ENCODE measurements at regions not wholly inside any gene's neighbourhood (a gene's known extent, or its start where the extent isn't known, plus 50 kb on each side); places are given as distances from the start of the nearest gene placed in this dataset.
"Not testable (repeated sequence)": the region's sequence is repeated elsewhere in the genome, so short reads cannot be mapped to it uniquely, and the experiment has no call there.

DNA sequence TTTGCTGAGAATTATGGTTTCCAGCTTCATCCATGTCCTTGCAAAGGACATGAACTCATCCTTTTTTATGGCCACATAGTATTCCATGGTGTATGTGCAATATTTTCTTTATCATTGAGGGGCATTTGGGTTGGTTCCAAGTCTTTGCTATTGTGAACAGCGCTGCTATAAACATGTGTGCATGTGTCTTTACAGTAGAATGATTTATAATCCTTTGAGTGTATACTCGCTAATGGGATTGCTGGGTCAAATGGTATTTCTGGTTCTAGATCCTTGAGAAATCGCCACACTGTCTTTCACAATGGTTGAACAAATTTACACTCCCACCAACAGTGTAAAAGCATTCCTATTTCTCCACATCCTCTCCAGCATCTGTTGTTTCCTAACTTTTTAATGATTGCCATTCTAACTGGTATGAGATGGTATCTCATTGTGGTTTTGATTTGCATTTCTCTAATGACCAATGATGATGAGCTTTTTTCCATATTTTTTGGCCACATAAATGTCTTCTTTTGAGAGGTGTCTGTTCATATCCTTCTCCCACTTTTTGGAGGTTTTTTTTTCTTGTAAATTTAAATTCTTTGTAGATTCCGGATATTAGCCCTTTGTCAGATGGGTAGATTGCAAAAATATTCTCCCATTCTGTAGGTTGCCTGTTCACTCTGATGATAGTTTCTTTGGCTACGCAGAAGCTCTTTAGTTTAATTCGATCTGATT is 180.1 kb downstream of the PLPPR4 start:
- not testable (repeated sequence) for DNase-seq (ENCODE audit: low spot score)

DNA sequence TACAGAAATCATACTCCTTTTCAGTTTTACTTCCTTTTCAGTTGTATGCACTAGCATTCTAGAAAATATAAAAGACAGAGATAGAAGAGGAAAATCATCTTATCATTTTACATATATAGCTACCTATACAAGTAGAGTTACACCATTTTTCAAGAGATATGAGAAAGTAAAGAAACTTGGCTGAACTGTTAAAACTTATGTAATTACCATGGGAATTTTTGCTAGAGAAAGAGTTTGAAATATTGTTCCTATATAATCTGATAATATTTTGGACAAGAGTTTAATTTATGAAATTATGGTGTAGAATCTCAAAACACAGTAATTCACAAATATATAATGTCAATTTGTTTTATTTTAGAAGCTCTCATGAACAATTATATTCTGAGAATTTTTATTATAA is 180.8 kb downstream of the PLPPR4 start:
- DNase-seq (ENCODE audit: low spot score), result no peak

DNA sequence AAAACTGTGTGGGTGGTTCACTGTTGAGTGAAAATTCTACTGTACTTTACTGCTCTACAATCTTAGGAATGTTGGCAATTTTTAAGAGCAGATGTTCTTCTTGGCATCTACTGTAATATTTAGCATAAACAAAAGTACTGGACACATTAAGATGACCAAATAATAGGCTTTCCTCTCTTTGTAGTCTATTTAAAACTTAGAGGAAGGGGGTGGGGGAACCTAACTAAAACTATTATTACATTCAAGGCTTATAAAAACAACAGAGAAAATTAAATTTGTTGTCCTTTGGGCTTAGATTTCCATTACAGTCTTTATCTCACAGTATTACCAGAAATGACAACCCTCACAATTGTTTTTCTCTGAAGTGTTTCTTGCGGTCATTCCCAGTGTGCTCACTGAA is 181.2 kb downstream of the PLPPR4 start:
- DNase-seq (ENCODE audit: low spot score), result no peak

DNA sequence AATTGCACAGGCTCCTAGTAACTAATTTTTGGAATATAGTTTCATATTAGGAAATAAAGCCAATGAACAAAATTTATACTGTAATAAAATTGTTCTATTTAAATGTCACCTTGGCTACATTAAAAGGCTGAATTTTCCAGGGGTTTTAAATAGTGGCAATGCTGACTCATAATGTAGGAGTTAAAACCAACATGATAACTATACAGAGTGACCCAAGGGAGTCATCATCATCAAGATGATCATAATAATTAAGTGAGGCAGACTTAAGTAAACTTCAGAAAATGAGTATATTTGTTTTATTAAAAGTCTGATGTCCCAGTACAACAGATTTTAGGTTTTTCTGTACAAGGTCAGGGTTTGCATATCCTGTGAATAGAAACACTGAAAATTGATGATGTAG is 183.4 kb downstream of the PLPPR4 start:
- no peak for DNase-seq (ENCODE audit: low spot score)

DNA sequence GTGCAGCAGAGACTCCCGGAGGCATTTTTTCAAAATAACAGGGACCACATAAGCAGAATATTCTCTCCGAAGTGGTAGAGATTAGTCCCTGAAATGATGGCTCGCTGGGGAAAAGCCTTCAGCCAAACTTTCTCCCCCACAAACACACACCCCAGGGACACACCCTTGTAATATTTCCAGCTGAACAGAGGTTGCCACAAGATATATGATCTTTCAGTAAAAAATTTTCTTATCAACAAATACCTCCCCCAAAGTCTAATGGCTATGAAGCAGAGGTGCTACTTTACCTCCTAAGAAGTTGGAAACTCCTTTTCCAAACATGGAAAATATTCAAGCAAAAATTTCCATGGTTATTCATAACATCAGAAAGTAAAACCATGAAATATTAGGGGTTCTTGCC is 190.2 kb upstream of the PALMD start:
- no peak for DNase-seq (ENCODE audit: low spot score)

DNA sequence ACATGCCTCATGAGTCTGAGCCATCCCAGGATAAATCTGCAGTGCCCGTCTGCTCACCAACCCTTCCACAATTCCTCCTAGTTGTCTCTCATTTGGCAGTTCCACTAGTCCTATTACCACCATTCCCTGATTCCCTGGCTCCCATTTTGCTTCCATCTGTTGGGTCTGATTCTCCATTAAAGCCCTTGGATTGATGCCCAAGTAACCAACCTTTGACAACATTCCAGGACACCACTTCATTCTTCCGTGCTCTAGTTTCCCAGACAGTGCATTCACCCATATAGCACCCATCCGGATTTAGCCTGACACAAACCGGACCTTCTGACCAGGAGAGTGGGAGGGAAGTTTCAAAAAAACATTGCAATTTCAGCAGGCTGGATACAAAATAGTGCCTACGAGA is 189.4 kb upstream of the PALMD start:
- no peak for DNase-seq (ENCODE audit: low spot score)

DNA sequence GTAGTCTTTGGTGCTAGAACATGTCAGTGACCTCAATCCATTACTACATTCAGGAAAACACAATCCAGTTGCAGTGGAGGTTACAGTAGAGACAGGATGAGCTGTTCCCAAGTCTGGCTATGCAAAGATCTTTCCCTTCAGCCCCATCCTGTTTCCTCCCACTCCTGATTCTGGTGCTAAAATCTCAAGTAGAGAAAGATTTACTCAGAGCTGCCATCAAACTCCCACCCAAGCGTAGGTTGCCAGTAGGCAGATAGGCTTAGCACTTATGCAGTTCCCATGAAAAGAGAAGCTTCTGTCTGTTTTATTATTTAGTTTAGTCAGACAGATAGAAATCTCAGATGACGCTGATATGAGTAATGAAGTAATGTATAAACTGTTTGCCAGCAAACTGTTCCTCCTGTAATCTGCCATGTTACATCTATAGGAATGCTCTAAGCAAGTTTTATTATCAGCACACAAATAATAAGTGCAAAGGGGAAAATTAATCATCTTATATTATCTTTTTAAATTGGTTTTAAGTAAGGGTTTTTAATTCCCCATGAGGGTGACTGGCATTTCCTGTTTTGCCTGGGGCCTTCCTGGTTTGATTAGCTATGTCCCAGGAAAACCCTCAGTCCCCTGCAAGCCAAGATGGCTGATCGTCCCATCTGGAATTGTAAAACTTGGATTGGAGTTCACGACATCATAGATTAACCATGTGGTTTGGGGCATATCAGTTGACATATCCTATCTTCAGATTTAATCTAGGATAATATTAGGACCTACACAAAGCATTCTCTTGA is 188.3 kb upstream of the PALMD start:
- DNase-seq (ENCODE audit: low spot score), result no peak

DNA sequence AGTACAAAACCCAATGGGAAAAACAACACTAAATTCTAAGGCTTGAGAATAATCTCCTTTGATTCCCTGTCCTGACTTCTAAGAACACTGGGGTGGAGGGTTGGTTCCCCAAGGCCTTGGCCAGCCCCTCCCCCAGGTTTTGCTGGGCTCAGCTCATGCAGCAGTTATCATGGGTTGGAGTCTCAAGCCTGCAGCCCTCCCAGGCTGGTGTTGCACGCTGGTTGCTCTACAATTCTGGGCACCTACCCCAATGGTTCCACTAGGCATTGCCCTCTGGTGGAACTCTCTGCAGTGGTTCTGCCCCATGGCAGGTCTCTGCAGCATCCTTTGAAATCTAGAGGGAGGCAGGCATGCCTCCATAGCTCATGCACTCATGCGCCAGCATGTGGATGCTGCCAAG is 184.4 kb upstream of the PALMD start:
- DNase-seq (ENCODE audit: low spot score), result no peak

DNA sequence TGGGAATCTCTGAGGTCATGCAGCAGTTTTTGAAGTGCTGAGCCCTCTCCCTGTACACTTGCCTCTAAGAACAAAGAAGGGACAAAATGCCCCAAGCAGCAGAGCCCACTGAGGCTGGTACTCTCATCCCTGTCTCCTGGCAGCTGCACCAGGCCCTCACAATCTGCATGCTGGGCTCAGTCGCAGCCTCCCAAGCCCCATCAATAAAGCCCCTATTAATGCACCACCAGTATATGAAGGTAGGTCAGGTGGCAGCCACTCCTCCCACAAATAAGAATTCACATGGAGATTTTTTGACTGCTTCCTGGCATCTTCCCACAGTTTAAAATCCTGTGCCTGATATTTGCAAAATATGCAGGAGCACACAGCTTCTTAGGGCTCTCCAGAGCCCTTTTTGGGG is 181.2 kb upstream of the PALMD start:
- no peak for DNase-seq (ENCODE audit: low spot score)

DNA sequence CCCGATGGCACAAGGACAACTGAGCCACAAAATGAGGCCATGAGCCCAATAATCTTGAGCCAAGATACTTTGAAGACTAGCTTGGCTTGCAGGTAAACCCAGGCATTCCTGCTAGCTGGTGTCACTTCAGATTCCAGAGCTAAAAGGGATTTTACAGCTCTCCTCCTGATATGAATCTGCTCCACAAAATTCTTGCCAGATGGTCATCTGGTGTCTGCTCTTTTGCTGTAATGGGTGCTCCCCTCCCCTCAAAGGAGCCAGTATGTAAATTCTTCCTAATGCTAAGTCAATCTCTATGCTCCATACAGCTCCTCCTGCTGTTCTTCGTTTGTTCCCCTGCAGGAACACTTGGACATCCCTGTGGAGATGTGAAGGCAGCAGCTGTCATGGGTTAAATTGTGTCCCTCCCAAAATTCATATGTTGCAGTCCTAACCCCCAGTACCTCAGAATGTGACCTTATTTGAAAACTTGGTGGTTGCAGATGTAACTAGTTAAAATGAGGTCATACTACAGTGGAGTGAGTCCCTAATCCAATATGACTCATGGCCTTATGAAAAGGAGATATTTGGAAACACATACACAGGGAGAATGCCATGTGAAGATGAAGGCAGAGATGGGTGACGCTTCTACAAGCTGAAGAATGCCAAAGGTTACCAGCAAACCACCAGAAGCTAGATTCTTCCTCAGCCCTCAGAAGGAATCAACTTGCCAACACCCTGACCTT is 180.6 kb upstream of the PALMD start:
- DNase-seq (ENCODE audit: low spot score), result no peak

DNA sequence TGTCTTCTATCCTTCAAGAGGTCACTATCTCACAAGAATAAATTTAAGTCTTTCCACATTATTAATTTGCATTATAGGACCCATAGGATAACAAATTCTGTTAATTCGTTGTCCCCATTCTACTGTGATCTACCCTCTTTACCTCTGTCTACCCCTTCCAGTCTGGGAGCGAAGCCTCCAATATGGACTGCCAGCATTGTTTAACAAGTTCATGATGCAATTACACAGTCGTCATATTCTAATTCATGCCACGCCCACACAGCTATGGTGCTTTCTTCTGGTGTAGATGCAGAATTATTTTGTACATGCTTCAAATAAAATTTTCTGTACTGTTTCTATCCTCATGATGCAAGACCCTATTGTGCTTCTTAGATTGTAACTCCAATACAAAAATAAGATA is 178.3 kb upstream of the PALMD start:
- DNase-seq (ENCODE audit: low spot score), result no peak

DNA sequence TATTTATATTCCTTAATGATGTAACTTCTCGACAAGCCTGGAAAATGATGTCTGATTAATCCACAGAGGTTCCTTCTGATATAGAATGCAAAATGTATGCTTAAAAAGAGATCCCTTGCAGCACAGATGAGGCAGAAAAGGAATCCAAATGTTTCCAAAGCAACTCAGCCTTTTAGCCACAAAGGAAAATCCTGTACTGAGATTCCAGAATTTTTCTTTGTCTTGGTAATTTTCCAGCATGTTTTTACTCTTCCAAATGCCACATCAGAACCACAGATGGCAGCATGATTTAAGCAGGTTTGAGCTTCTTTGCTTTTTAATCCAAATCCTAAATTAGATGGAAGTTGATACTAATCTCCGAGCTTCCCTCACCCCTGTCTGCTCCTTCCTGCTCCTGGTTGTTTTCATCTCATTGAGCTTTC is 176.4 kb upstream of the PALMD start:
- DNase-seq (ENCODE audit: low spot score), result no peak

DNA sequence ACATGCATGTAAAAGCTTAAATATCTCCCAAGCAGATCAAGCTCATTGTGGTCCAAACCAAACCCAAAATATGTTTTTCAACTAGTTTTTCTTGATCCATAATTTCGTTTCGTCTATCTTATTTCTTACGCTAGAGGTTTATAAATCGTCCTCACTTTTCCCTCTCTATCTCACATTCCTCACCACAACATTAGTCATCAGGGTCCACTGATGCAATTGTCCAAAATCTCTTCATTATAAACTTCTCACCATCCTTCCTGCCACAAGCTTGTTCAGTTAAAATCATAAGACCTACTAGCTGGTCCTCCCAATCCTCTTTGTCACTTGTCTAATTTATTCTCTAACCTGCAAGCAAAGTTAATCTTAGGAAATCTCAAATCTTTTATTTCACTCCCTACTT is 173.0 kb upstream of the PALMD start:
- no peak for DNase-seq (ENCODE audit: low spot score)

DNA sequence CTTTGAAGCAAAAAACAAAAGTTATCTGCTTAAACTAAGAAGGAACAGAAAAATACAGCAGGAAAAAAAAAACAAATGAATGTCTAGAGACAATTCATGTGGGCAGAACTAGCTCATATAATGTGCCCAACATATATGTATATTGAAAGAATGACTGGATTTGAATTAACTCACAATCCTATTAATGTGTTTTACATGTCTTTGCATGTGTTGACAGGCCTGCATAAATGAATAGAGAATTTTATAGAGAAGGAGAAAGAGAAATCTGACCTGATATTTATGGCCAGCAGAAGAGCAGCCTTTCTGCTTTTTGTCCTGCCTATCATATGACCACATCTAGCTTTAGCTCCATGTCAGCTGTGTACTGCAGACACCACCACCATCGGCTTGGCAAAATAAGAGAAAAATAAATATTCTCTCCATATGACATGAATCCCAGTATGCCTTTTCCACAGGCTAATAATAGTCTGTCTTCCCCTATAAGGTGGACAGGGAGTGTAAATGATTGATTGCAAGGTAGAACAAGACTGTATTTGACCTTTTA is 171.5 kb upstream of the PALMD start:
- no peak for DNase-seq (ENCODE audit: low spot score)

DNA sequence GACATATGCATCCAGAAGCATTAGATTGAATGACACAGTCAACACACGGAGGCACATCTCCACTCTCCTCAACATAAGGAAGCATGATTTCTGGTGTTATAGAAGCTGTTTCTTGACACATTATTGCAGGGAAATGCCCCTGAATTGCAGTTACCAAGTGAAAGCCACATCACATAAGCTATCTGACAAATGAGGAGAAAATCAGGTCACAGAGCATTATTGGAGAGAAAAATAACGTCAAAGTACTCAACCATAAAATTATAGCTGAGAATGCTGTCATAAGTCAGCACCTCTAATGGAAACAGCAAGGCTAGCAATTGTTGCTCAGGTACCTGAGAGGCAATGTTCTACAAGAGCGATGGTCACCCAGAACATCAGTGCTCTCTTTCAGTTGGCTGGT is 169.9 kb upstream of the PALMD start:
- no peak for DNase-seq (ENCODE audit: low spot score)

DNA sequence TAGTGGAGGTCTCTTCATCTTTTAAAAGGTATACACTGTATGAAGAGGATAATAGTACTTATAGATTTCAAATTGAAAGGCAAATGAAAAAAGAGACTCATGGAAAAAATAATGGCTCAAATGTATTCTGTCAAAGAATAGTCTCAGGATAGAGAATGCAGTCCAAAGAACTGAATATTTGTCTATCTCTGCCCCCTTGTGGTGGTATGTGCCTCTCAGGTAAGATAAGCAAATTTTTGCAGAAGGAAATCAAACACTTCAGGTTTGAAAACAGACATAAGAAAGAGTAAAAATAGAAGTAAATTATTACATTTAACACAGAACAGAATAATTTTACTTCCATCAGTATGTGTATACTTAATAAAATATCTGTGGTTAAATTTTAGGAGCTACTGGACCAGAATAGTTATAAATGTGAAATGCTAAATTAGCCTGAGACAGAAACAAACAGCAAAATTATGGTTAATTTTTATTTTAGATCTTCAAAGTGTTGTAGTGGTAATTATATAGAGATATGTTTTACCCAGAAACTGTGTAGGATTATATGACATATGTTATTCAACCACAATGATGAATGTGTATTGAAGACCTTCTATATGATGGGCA is 164.4 kb upstream of the PALMD start:
- DNase-seq (ENCODE audit: low spot score), result peak; percentile 45

DNA sequence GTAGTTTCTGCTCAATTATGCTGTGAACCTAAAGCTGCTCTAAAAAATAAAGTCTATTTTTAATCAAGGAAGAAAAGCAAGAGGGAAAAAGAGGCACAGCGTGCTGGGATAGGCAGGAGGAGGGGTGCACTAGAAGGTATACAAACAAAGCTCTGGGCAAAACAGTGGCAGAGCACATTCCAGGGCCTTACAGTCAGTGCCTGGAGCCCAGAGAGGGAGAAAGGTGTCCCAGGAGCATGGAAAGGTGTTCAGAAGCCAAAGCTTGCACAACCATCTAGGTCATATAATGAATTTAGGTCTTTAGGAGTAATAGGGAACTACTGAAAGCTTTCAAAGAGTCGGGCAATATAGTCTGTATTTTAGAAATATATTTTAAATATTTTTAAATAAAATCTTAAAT is 163.6 kb upstream of the PALMD start:
- DNase-seq (ENCODE audit: low spot score), result no peak

DNA sequence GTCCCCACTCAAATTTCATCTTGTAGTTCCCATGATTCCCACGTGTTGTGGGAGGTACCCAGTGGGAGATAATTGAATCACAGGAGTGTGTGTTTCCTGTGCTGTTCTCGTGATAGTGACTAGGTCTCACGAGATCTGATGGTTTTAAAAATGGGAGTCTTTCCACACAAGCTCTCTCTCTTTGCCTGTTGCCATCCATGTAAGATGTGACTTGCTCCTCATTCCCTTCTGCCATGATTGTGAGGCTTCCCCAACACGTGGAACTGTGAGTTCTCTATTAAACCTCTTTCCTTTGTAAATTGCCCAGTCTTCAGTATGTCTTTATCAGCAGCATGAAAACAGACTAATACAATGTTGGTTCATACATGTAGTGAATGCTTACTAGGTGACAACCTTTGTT is 163.2 kb upstream of the PALMD start:
- no peak for DNase-seq (ENCODE audit: low spot score)

DNA sequence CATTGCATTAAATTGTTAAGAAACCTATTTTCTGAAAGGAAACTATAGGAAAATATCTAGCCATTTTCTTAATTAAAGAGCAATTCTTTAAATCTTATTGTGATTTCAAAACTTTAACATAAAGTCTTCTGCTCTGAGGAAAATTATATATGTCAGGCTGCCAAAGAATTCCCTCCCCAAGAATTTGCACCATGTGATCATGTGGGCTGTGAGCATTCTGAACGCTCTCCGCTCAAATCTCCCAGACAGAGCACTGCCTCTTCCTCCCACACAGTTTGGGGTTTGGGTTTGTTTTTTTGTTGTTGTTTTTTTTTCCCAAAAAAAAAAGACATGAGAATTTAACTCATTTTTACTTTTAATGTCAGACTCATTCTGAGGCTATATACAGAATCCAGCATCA is 155.9 kb upstream of the PALMD start:
- DNase-seq (ENCODE audit: low spot score), result no peak

DNA sequence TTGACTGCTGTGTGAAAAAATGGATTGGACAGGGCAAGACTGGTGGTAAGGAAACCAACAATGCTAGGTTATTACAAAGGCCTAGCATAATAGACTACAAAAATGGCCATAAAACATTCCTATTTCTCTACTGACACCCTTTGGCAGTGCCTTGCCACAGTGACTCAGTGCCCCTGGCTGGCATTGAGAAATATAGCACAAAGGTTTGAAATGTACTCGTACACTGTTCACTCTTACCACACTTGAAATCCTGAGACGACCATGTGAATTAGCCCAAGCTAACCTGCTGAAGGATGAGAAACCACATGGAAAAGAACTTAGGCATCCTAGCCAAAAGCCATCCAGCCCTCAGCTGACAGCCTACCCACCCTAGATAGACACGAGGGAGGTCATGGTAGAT is 149.8 kb upstream of the PALMD start:
- DNase-seq (ENCODE audit: low spot score), result no peak

DNA sequence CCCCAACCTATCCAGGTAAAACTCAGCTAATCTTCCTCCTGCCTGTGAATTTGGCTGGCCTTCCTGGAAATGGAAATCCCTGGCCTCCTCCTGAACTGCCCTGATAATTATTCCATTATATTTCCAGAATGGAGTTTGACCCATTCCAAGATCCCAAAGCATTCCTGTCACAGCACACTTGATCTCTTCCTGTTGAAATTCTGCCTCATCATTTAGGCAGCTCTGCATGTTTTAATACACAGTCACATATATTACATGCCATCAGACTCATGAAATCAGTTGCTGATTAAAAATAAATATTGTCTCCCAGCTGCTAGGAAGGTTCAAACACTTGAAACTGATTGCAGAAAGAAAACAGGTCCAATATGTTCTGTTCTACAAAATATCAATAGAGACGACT is 148.2 kb upstream of the PALMD start:
- no peak for DNase-seq (ENCODE audit: low spot score)

DNA sequence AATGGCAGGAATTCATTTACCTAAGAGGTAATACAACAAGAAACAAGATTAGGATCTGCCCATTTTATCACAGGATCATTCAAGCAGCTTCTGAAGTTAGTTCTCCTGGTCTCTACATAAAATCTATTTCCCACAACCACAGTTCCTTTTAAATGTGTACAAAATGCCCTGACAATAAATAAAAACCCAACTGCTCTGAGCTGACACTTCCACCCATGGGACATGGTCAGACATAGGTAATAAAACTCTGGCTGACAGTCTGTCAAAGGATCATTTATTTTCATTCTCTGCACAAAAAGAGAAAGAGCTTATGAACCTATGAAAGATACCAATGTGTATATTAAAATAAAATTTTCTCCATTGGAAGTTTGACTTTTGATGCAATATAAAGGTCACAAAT is 145.4 kb upstream of the PALMD start:
- DNase-seq (ENCODE audit: low spot score), result no peak

DNA sequence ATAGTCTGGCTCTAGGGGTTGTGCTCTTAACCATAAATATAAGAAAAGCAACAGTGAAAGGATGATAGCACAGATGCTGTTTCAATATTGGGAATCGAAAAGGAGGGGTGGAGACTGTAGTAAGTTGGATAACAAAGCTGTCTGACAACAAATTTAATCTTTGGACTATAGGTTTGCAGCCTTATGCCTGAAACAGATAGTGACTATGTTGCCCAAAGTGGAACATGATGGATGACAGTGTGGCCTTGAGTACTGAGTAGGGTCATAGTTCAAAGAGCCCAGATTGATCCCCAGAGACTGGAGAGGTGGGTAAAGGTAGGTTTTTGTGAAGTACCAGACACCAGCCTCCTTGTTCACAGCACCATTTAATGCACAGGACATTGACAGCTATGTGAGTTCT is 144.0 kb upstream of the PALMD start:
- DNase-seq (ENCODE audit: low spot score), result no peak
